ENCODE measurements at regions not wholly inside any gene's neighbourhood (a gene's known extent, or its start where the extent isn't known, plus 50 kb on each side); places are given as distances from the start of the nearest gene placed in this dataset.
A peak's percentile ranks its signal among the peaks of the same experiment; 100 is the strongest.

DNA sequence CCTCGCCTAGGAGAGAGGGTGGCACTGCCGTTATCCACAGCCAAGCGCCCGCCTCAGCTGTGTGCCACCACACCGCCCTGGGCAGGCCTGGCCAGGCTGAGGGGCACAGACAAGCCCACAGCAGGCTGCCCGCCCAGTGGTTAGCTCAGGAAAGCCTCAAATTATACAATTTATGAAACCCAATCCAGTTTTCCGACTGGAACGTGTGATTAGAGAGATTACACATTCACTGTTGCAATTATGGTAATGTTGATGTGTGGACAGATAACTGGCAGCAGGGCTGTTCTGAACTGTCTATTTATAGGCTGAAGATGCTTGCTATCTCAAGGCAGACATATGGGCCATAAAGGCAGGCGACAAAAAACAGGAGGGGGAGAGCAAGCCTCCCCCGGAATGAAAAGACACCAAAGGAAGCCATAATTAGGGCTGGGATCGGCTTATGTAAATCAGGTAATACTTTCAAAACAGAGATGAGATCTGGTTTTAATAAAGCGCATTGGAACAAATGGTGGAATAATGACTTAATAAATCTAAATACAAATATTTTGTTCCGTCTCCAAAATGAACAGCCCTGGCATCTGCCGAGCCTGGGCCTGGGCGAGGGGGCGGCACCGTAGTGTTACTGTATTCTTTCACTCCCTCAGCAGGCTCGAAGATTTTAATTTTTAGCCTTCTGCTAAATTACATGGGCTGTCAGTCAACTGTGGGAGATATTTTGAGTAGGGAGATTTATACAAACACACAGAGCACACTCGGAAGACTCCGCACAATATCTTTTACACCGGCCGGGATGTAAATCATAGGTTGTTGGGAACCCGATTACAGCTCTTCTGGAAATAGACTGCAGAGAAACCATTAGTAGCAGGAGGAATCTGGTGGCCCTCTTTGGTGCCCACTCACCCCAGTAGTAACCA is 103.1 kb upstream of the TLE3 start:
- peaks cover 0 to 21% of the 10 kb centered on the region in 2 donors for H3K4me1 ChIP-seq (ENCODE audit: control insufficient read depth in 2 of 2, insufficient read depth in 2 of 2, low read length in 1 of 2)
- H3K36me3 ChIP-seq (ENCODE audit: control insufficient read depth in 2 of 2, insufficient read depth in 2 of 2, low read length in 1 of 2) = no peaks in the 10 kb centered on the region

DNA sequence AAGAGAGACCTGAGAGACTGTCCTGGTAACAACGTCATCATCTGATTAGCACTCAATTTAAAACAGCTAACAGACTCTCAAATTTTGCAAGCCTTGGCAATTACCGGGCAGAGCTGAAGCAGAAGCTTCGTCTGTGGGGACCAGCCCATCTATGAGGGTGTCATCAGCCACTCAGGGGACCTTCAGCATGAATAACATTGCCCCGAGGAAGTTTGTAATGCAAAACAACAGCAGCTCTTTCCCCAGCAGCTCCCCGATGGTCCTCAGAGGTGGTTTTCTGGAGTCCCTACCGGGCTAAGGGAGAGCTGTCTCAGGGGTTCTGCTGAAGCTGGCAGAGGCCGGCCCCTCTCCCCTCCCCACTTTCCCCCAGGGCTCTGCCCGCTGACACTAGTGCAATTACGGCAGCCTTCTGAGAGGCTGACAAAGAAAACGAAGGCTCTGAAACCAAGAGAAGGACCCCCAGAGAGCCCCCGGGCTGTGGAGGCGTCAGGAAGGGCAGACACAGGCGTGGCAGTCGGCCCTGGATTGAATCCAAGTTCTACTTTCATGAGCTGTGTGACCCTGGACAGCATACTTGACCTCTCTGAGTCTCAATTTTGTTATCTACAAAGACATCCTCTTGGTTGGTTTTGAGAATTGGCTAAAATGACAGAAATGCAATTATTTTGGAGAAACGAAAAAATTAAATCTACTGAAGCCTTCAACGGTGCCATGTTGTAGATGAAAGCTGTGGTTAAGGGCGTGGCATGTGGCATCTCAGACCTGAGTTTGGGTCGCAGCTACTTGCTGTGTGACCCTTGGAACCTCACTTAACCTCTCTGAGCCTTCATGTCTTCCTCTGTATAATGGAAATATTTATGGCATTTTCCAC is 102.1 kb upstream of the TLE3 start:
- H3K4me1 ChIP-seq (ENCODE audit: control insufficient read depth in 2 of 2, insufficient read depth in 2 of 2, low read length in 1 of 2) = peaks cover 0 to 29% of the 10 kb centered on the region in 2 donors

More for the DNA sequence above, 103.1 kb upstream of the TLE3 start:
- H3K4me3 ChIP-seq (ENCODE audit: low read depth in 1 of 2, low read length in 2 of 2) = no peak overlapping the region
- WGBS, 2 donors = 59 to 60% methylated on average over 23 of the region's 23 CpGs
- no peak overlapping the region for H3K27ac ChIP-seq (ENCODE audit: low read depth in 2 of 2, low read length in 1 of 2)
- no peaks in the 10 kb centered on the region for H3K27me3 ChIP-seq (ENCODE audit: control insufficient read depth in 1 of 2, insufficient read depth in 2 of 2, low read length in 2 of 2)
- H3K9me3 ChIP-seq (ENCODE audit: control insufficient read depth in 2 of 2, insufficient read depth in 1 of 2, low read depth in 1 of 2, low read length in 1 of 2) = no peaks in the 10 kb centered on the region

GRCh38 chr15:70199124-70199482 is 101.4 kb upstream of the TLE3 start:
- WGBS, 2 donors = 76 to 79% methylated on average over 4 of the region's 4 CpGs
- peaks cover 0 to 29% of the 10 kb centered on the region in 2 donors for H3K4me1 ChIP-seq (ENCODE audit: control insufficient read depth in 2 of 2, insufficient read depth in 2 of 2, low read length in 1 of 2)
- peak overlapping the region in 1 of 2 donors; percentile 18 for H3K27ac ChIP-seq (ENCODE audit: low read depth in 2 of 2, low read length in 1 of 2)

More for the DNA sequence above, 102.1 kb upstream of the TLE3 start:
- no peaks in the 10 kb centered on the region for H3K9me3 ChIP-seq (ENCODE audit: control insufficient read depth in 2 of 2, insufficient read depth in 1 of 2, low read depth in 1 of 2, low read length in 1 of 2)
- H3K36me3 ChIP-seq (ENCODE audit: control insufficient read depth in 2 of 2, insufficient read depth in 2 of 2, low read length in 1 of 2) = no peaks in the 10 kb centered on the region
- H3K27ac ChIP-seq (ENCODE audit: low read depth in 2 of 2, low read length in 1 of 2) = no peak overlapping the region
- H3K27me3 ChIP-seq (ENCODE audit: control insufficient read depth in 1 of 2, insufficient read depth in 2 of 2, low read length in 2 of 2) = no peaks in the 10 kb centered on the region
- WGBS, 2 donors = 55 to 56% methylated on average over 18 of the region's 18 CpGs
- no peak overlapping the region for H3K4me3 ChIP-seq (ENCODE audit: low read depth in 1 of 2, low read length in 2 of 2)

GRCh38 chr15:70198441-70199123 is 100.9 kb upstream of the TLE3 start:
- Histone ChIP-seq H3K27ac (ENCODE audit: low read depth in 2 of 2, low read length in 1 of 2) (peak overlapping the region in 1 of 2 donors; percentile 18), H3K4me1 (ENCODE audit: control insufficient read depth in 2 of 2, insufficient read depth in 2 of 2, low read length in 1 of 2) (peaks cover 0 to 26% of the 10 kb centered on the region in 2 donors)
- 69 to 78% methylated on average over 6 of the region's 6 CpGs for WGBS, 2 donors

More at GRCh38 chr15:70199124-70199482, 101.4 kb upstream of the TLE3 start:
- H3K4me3 ChIP-seq (ENCODE audit: low read depth in 1 of 2, low read length in 2 of 2) = no peak overlapping the region
- no peaks in the 10 kb centered on the region for H3K36me3 ChIP-seq (ENCODE audit: control insufficient read depth in 2 of 2, insufficient read depth in 2 of 2, low read length in 1 of 2)
- no peaks in the 10 kb centered on the region for H3K27me3 ChIP-seq (ENCODE audit: control insufficient read depth in 1 of 2, insufficient read depth in 2 of 2, low read length in 2 of 2)
- no peaks in the 10 kb centered on the region for H3K9me3 ChIP-seq (ENCODE audit: control insufficient read depth in 2 of 2, insufficient read depth in 1 of 2, low read depth in 1 of 2, low read length in 1 of 2)

GRCh38 chr15:70197945-70198361 is 100.2 kb upstream of the TLE3 start:
- Histone ChIP-seq H3K27me3 (ENCODE audit: control insufficient read depth in 1 of 2, insufficient read depth in 2 of 2, low read length in 2 of 2) (no peaks in the 10 kb centered on the region), H3K4me1 (ENCODE audit: control insufficient read depth in 2 of 2, insufficient read depth in 2 of 2, low read length in 1 of 2) (peaks cover 0 to 26% of the 10 kb centered on the region in 2 donors), H3K36me3 (ENCODE audit: control insufficient read depth in 2 of 2, insufficient read depth in 2 of 2, low read length in 1 of 2) (no peaks in the 10 kb centered on the region), H3K27ac (ENCODE audit: low read depth in 2 of 2, low read length in 1 of 2) (peak overlapping the region in 1 of 2 donors; percentile 87), H3K4me3 (ENCODE audit: low read depth in 1 of 2, low read length in 2 of 2) (no peak overlapping the region), H3K9me3 (ENCODE audit: control insufficient read depth in 2 of 2, insufficient read depth in 1 of 2, low read depth in 1 of 2, low read length in 1 of 2) (no peaks in the 10 kb centered on the region)
- WGBS, 2 donors = 68 to 75% methylated on average over 9 of the region's 9 CpGs

More at GRCh38 chr15:70198441-70199123, 100.9 kb upstream of the TLE3 start:
- Histone ChIP-seq H3K36me3 (ENCODE audit: control insufficient read depth in 2 of 2, insufficient read depth in 2 of 2, low read length in 1 of 2) (no peaks in the 10 kb centered on the region), H3K27me3 (ENCODE audit: control insufficient read depth in 1 of 2, insufficient read depth in 2 of 2, low read length in 2 of 2) (no peaks in the 10 kb centered on the region), H3K4me3 (ENCODE audit: low read depth in 1 of 2, low read length in 2 of 2) (no peak overlapping the region), H3K9me3 (ENCODE audit: control insufficient read depth in 2 of 2, insufficient read depth in 1 of 2, low read depth in 1 of 2, low read length in 1 of 2) (no peaks in the 10 kb centered on the region)

DNA sequence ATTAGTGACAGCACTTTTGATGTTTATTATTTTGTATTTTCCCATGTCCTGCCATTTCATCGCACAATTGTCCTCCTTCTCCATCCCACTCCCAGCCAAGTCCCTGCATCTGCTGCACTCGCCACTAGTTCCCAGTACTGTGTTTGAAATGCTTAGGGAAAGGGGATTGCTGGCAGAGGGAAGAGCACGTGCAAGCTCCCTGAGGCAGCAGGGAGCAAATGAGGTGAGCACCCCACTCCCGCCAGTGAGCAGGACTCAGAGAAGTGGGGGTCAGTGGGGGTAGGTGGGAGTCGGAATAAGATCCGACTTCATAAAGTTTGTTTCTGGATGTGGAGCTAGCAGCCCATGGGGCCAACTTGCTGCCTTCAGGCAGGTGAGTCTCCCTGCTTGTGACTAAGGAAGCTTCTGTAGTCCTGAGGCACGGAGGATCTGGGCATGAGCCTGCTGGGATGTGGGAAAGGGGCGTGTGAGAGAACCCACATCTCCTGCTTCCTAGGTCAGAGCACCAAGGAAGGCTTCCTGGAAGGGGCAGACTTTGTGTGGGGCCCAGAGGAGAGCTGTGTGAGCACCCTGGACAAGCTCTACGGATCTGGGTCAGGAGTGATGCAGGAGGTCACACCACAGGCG is 99.7 kb upstream of the TLE3 start:
- peaks cover 0 to 26% of the 10 kb centered on the region in 2 donors for H3K4me1 ChIP-seq (ENCODE audit: control insufficient read depth in 2 of 2, insufficient read depth in 2 of 2, low read length in 1 of 2)
- WGBS, 2 donors = 70 to 81% methylated on average over 10 of the region's 10 CpGs
- peak overlapping the region; percentile 36 to 87 for H3K27ac ChIP-seq (ENCODE audit: low read depth in 2 of 2, low read length in 1 of 2)

DNA sequence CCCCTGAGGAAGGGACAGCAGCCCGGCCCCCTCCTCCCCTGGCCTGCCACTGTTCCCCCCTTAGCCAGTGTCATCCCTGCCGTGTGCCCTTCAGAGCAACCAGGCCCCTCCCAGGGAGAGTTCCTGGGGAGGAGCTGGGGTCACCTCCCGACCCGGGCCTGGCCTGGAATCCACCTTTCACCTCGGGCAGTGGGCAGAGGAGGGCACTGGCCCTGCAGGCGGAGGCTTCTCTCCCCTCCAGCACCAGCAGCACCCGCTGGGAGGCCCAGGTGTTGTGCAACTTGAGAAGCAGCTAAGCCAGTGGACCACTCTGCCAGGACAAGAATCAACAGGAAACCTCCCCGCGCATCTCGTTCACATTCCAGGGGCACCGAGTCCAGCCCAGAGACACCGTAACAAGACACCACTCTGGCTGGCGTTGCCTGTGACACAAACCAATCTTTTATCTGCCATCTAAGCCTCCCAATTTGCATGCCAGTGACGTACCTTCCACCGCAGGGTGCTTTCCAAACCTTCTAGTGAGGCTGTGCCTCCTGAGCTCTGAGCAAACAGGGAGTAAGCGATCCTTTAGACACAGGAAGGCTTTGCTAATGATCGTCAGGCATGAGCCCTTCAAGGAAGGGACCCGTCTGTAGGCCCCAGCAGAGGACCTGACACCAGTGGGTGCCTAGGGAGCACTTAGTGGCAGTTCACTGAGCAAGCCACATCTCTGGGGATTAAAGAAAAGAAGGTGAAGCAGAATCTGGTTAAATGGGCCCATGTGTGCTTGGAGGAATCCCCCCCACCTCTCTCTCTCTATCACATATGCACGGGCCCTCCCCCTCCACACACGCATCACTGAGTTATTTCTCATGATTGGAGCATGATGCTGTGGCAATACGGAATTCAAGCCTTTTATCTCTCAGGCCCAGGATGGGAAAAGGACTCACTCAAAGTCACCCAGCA is 98.9 kb upstream of the TLE3 start:
- peak overlapping the region; percentile 46 to 87 for H3K27ac ChIP-seq (ENCODE audit: low read depth in 2 of 2, low read length in 1 of 2)
- no peak overlapping the region for H3K4me3 ChIP-seq (ENCODE audit: low read depth in 1 of 2, low read length in 2 of 2)
- H3K9me3 ChIP-seq (ENCODE audit: control insufficient read depth in 2 of 2, insufficient read depth in 1 of 2, low read depth in 1 of 2, low read length in 1 of 2) = no peaks in the 10 kb centered on the region
- no peaks in the 10 kb centered on the region for H3K36me3 ChIP-seq (ENCODE audit: control insufficient read depth in 2 of 2, insufficient read depth in 2 of 2, low read length in 1 of 2)
- peaks cover 0 to 26% of the 10 kb centered on the region in 2 donors for H3K4me1 ChIP-seq (ENCODE audit: control insufficient read depth in 2 of 2, insufficient read depth in 2 of 2, low read length in 1 of 2)
- H3K27me3 ChIP-seq (ENCODE audit: control insufficient read depth in 1 of 2, insufficient read depth in 2 of 2, low read length in 2 of 2) = no peaks in the 10 kb centered on the region
- WGBS, 2 donors = 42 to 50% methylated on average over 21 of the region's 21 CpGs

More for the DNA sequence above, 99.7 kb upstream of the TLE3 start:
- Histone ChIP-seq H3K9me3 (ENCODE audit: control insufficient read depth in 2 of 2, insufficient read depth in 1 of 2, low read depth in 1 of 2, low read length in 1 of 2) (no peaks in the 10 kb centered on the region), H3K27me3 (ENCODE audit: control insufficient read depth in 1 of 2, insufficient read depth in 2 of 2, low read length in 2 of 2) (no peaks in the 10 kb centered on the region), H3K36me3 (ENCODE audit: control insufficient read depth in 2 of 2, insufficient read depth in 2 of 2, low read length in 1 of 2) (no peaks in the 10 kb centered on the region), H3K4me3 (ENCODE audit: low read depth in 1 of 2, low read length in 2 of 2) (no peak overlapping the region)

- no peak overlapping the region for H3K4me3 ChIP-seq (ENCODE audit: low read depth in 1 of 2, low read length in 2 of 2)
- WGBS, 2 donors = 45 to 62% methylated on average over 13 of the region's 13 CpGs
- H3K4me1 ChIP-seq (ENCODE audit: control insufficient read depth in 2 of 2, insufficient read depth in 2 of 2, low read length in 1 of 2) = peaks cover 0 to 25% of the 10 kb centered on the region in 2 donors
- no peaks in the 10 kb centered on the region for H3K9me3 ChIP-seq (ENCODE audit: control insufficient read depth in 2 of 2, insufficient read depth in 1 of 2, low read depth in 1 of 2, low read length in 1 of 2)
- H3K27ac ChIP-seq (ENCODE audit: low read depth in 2 of 2, low read length in 1 of 2) = peak overlapping the region; percentile 46 to 87
- no peaks in the 10 kb centered on the region for H3K36me3 ChIP-seq (ENCODE audit: control insufficient read depth in 2 of 2, insufficient read depth in 2 of 2, low read length in 1 of 2)
- no peaks in the 10 kb centered on the region for H3K27me3 ChIP-seq (ENCODE audit: control insufficient read depth in 1 of 2, insufficient read depth in 2 of 2, low read length in 2 of 2)
These were observed 98.0 kb upstream of the TLE3 start for GRCh38 chr15:70195587-70196305.

Data from esophagus (tissue), 2 donors.